Hematopoietic multipotent progenitor cell treated with erythropoietin and hydrocortisone succinate and interleukin-3 and kit ligand, for 15 days (in vitro differentiated cells): ENCODE measurements at regions not wholly inside any gene's neighbourhood (a gene's known extent, or its start where the extent isn't known, plus 50 kb on each side); places are given as distances from the start of the nearest gene placed in this dataset.

Experiments
- DNase-seq: peaks from one replicate; pipeline ENCODE4 v3.0.0-alpha.2; 2015; ENCODE audit warnings: low spot score

GRCh38 chr9:26394025-26394424 is 498.6 kb downstream of the CAAP1 start:
- no peak for DNase-seq

- DNase-seq = no peak
These were observed 500.0 kb downstream of the CAAP1 start for GRCh38 chr9:26392639-26393038.

GRCh38 chr9:26391036-26391435 is 501.6 kb downstream of the CAAP1 start:
- no peak for DNase-seq

GRCh38 chr9:26375448-26375847 is 517.2 kb downstream of the CAAP1 start:
- DNase-seq = no peak

GRCh38 chr9:26373616-26374015 is 519.0 kb downstream of the CAAP1 start:
- no peak for DNase-seq

GRCh38 chr9:26371236-26371635 is 521.4 kb downstream of the CAAP1 start:
- DNase-seq = no peak

- no peak for DNase-seq
These were observed 523.5 kb downstream of the CAAP1 start for GRCh38 chr9:26369093-26369492.

- DNase-seq = no peak
These were observed 524.4 kb downstream of the CAAP1 start for GRCh38 chr9:26368241-26368640.

- DNase-seq = no peak
These were observed 531.6 kb downstream of the CAAP1 start for GRCh38 chr9:26361010-26361409.

- no peak for DNase-seq
These were observed 533.8 kb downstream of the CAAP1 start for GRCh38 chr9:26358836-26359235.

GRCh38 chr9:26357803-26358344 is 534.7 kb downstream of the CAAP1 start:
- DNase-seq = no peak

GRCh38 chr9:26356491-26356890 is 536.1 kb downstream of the CAAP1 start:
- no peak for DNase-seq

- DNase-seq = no peak
These were observed 545.6 kb downstream of the CAAP1 start for GRCh38 chr9:26346942-26347477.

GRCh38 chr9:26341545-26341944 is 551.1 kb downstream of the CAAP1 start:
- no peak for DNase-seq

GRCh38 chr9:26339796-26340195 is 552.8 kb downstream of the CAAP1 start:
- DNase-seq = no peak

GRCh38 chr9:26335116-26335515 is 557.5 kb downstream of the CAAP1 start:
- no peak for DNase-seq

GRCh38 chr9:26334706-26335105 is 557.9 kb downstream of the CAAP1 start:
- no peak for DNase-seq

GRCh38 chr9:26331223-26331622 is 561.4 kb downstream of the CAAP1 start:
- DNase-seq = no peak

GRCh38 chr9:26329974-26330373 is 562.6 kb downstream of the CAAP1 start:
- no peak for DNase-seq

- DNase-seq = no peak
These were observed 566.0 kb downstream of the CAAP1 start for GRCh38 chr9:26326563-26326962.

- DNase-seq = no peak
These were observed 567.2 kb downstream of the CAAP1 start for GRCh38 chr9:26325444-26325829.

- no peak for DNase-seq
These were observed 567.7 kb downstream of the CAAP1 start for GRCh38 chr9:26324786-26325443.

GRCh38 chr9:26321935-26322334 is 570.7 kb downstream of the CAAP1 start:
- no peak for DNase-seq

- no peak for DNase-seq
These were observed 572.7 kb downstream of the CAAP1 start for GRCh38 chr9:26319859-26320258.
